SK-N-SH (cell line): ENCODE measurements at regions not wholly inside any gene's neighbourhood (a gene's known extent, or its start where the extent isn't known, plus 50 kb on each side); places are given as distances from the start of the nearest gene placed in this dataset.

ENCODE experiments used
- CTCF ChIA-PET: fragments of 300-600, 350-600 bp; formaldehyde crosslinking; extraction: SDS; loops from one replicate; lab custom pipeline; 2021; lab: Yijun Ruan, JAX
- POLR2A ChIA-PET: fragments of 350-600 bp; sonication (Branson Sonifier 250); formaldehyde crosslinking; extraction: SDS; loops from one replicate; lab custom pipeline; 2020; ENCODE audit warnings: antibody characterized with exemption, inconsistent platforms; lab: Yijun Ruan, JAX
- DNase-seq: peaks from one replicate; pipeline ENCODE4 v3.0.0; 2012
- H2AFZ ChIP-seq: fragments of 200-600 bp; sonication (generic); 2 replicates; pipeline ENCODE4 v1.8.1; 2016; ENCODE audit warnings: antibody characterized with exemption, mild to moderate bottlenecking, low read depth
- H3F3A ChIP-seq: fragments of 200-600 bp; sonication (generic); replicated peaks from 2 replicates; pipeline ENCODE3; 2016; ENCODE audit warnings: antibody characterized with exemption, mild to moderate bottlenecking; ENCODE audit not compliant: insufficient read depth
- H3K27ac ChIP-seq, 2 experiments: fragments of 200-500 bp in 1 of 2; fragments of 200-600 bp in 1 of 2; sonication (Bioruptor generic) in 1 of 2; sonication (generic), shearing (Covaris generic) in 1 of 2; 2 replicates each; pipeline versions ENCODE4 v1.5.1 to v1.6.1; 2014 to 2016; ENCODE audit warnings: low read depth in 2 of 2, inconsistent platforms in 1 of 2, low read length in 1 of 2, mild to moderate bottlenecking in 1 of 2, mixed read lengths in 1 of 2
- H3K27me3 ChIP-seq: fragments of 200-600 bp; sonication (generic), shearing (Covaris generic); 2 replicates; pipeline ENCODE4 v1.6.1; 2016; ENCODE audit warnings: mixed run types; ENCODE audit not compliant: insufficient read depth
- H3K36me3 ChIP-seq, 2 experiments: fragments of 200-500 bp in 1 of 2; fragments of 200-600 bp in 1 of 2; sonication (Bioruptor generic) in 1 of 2; sonication (generic) in 1 of 2; replicated peaks in 1 of 2; 2 replicates each; pipeline versions ENCODE3 to v1.5.1; 2014 to 2016; ENCODE audit warnings: low read length in 1 of 2, mild to moderate bottlenecking in 1 of 2; ENCODE audit not compliant: insufficient read depth in 2 of 2, control insufficient read depth in 1 of 2
- H3K4me1 ChIP-seq, 2 experiments: fragments of 200-500 bp in 1 of 2; fragments of 200-600 bp in 1 of 2; sonication (Bioruptor generic) in 1 of 2; sonication (generic), shearing (Covaris generic) in 1 of 2; 2 replicates each; pipeline versions ENCODE4 v1.5.1 to v1.6.1; 2014 to 2016; ENCODE audit warnings: low read depth in 1 of 2, low read length in 1 of 2, mixed run types in 1 of 2; ENCODE audit not compliant: insufficient read depth in 2 of 2, control insufficient read depth in 1 of 2
- H3K4me2 ChIP-seq: fragments of 200-600 bp; sonication (generic), shearing (Covaris generic); 2 replicates; pipeline ENCODE4 v1.6.1; 2017; ENCODE audit warnings: mixed run types
- H3K4me3 ChIP-seq, 2 experiments: fragments of 200-500 bp in 1 of 2; fragments of 200-600 bp in 1 of 2; sonication (Bioruptor generic) in 1 of 2; sonication (generic), shearing (Covaris generic) in 1 of 2; 2 replicates each; pipeline versions ENCODE4 v1.5.1 to v1.8.1; 2014 to 2016; ENCODE audit warnings: low read depth in 2 of 2, inconsistent platforms in 1 of 2, low read length in 1 of 2, mild to moderate bottlenecking in 1 of 2, mixed read lengths in 1 of 2, moderate library complexity in 1 of 2
- H3K79me2 ChIP-seq: fragments of 200-600 bp; sonication (generic); 2 replicates; pipeline ENCODE4 v1.8.1; 2017; ENCODE audit warnings: mild to moderate bottlenecking; ENCODE audit not compliant: insufficient read depth
- H3K9ac ChIP-seq: fragments of 200-600 bp; sonication (generic); 2 replicates; pipeline ENCODE4 v1.6.1; 2017; ENCODE audit warnings: mixed run types
- H3K9me2 ChIP-seq: fragments of 200-600 bp; sonication (generic); 2 replicates; pipeline ENCODE4 v1.6.1; 2017; ENCODE audit warnings: mixed run types
- H3K9me3 ChIP-seq: fragments of 200-600 bp; sonication (generic); 2 replicates; pipeline ENCODE4 v1.6.1; 2017; ENCODE audit warnings: mixed run types, mild to moderate bottlenecking, moderate library complexity
- H4K20me1 ChIP-seq: fragments of 200-600 bp; sonication (generic); 2 replicates; pipeline ENCODE4 v1.6.1; 2017; ENCODE audit warnings: mild to moderate bottlenecking, mixed run types; ENCODE audit not compliant: insufficient read depth
- EP300 ChIP-seq, 2 experiments: IDR thresholded peaks; 2 replicates each; pipeline versions ENCODE4 v1.4.0 to v1.6.1; 2012; ENCODE audit warnings: borderline replicate concordance in 1 of 2, low read depth in 1 of 2, low read length in 1 of 2
- FOXM1 ChIP-seq: IDR thresholded peaks from 2 replicates; pipeline ENCODE4 v1.4.0; 2012; ENCODE audit warnings: low read depth, mild to moderate bottlenecking
- GABPA ChIP-seq: IDR thresholded peaks from 2 replicates; pipeline ENCODE4 v1.4.0; 2012; ENCODE audit warnings: low read depth, mild to moderate bottlenecking
- IRF3 ChIP-seq: fragments of 150-350 bp; IDR thresholded peaks from 2 replicates; pipeline ENCODE4 v1.6.1; 2016; ENCODE audit warnings: mild to moderate bottlenecking, low read depth, low read length
- MXI1 ChIP-seq: IDR thresholded peaks from 2 replicates; pipeline ENCODE4 v1.6.1; 2012; ENCODE audit warnings: mild to moderate bottlenecking, low read depth, low read length, improper control_type of control experiment
- NFIC ChIP-seq: IDR thresholded peaks from 2 replicates; pipeline ENCODE4 v1.4.0; 2012; ENCODE audit warnings: borderline replicate concordance
- NRF1 ChIP-seq: IDR thresholded peaks from 2 replicates; pipeline ENCODE4 v1.6.1; 2012; ENCODE audit warnings: low read depth, mild to moderate bottlenecking, low read length
- PBX3 ChIP-seq: IDR thresholded peaks from 2 replicates; pipeline ENCODE4; 2012
- POLR2AphosphoS5 ChIP-seq: IDR thresholded peaks from 2 replicates; pipeline ENCODE4 v1.6.1; 2012; ENCODE audit warnings: low read depth, low read length
- RCOR1 ChIP-seq: fragments of 150-350 bp; IDR thresholded peaks from 2 replicates; pipeline ENCODE4 v1.6.1; 2017; ENCODE audit warnings: antibody characterized with exemption, low read length
- REST ChIP-seq: IDR thresholded peaks from 2 replicates; pipeline ENCODE4 v1.6.1; 2012; ENCODE audit warnings: mild to moderate bottlenecking, low read depth, low read length, moderate library complexity
- SIN3A ChIP-seq: IDR thresholded peaks from 2 replicates; pipeline ENCODE4 v1.6.1; 2012; ENCODE audit warnings: low read depth, mild to moderate bottlenecking, low read length, moderate library complexity, borderline replicate concordance
- SMC3 ChIP-seq: IDR thresholded peaks from 2 replicates; pipeline ENCODE4 v1.6.1; 2012; ENCODE audit warnings: low read depth, low read length, improper control_type of control experiment
- TCF12 ChIP-seq: IDR thresholded peaks from 2 replicates; pipeline ENCODE4 v1.4.0; 2012
- TEAD4 ChIP-seq: IDR thresholded peaks from 2 replicates; pipeline ENCODE4 v1.4.0; 2012; ENCODE audit warnings: mild to moderate bottlenecking, borderline replicate concordance; ENCODE audit not compliant: insufficient read depth
- YY1 ChIP-seq: IDR thresholded peaks from 2 replicates; pipeline ENCODE4 v1.4.0; 2012; ENCODE audit warnings: low read depth, mild to moderate bottlenecking
- whole genome bisulfite sequencing: methylation state at CpG from one replicate; pipeline ENCODE4 v1.1.6; 2017; ENCODE audit warnings: low lambda C conversion rate; 5-methylcytosine and 5-hydroxymethylcytosine counted together
- TF ChIP-seq, protein P1 (sequence below): IDR thresholded peaks from 2 replicates; pipeline ENCODE4 v1.4.0; 2012; ENCODE audit warnings: low read depth

GRCh38 chr5:71910741-71911140 lies 191.7 kb downstream of the CARTPT start (continued):
- no peak for TF ChIP-seq IRF3
- TF ChIP-seq POLR2AphosphoS5 = no peak
- TF ChIP-seq SIN3A = no peak
- no peak for TF ChIP-seq NRF1
- no peak for TF ChIP-seq TCF12
- TF ChIP-seq NFIC = no peak
- TF ChIP-seq MXI1 = no peak
- no peak for TF ChIP-seq PBX3
- TF ChIP-seq SMC3 = no peak
- TF ChIP-seq FOXM1 = no peak
- TF ChIP-seq YY1 = no peak
- TF ChIP-seq REST = no peak
- TF ChIP-seq EP300 (IDR thresholded peaks at IDR 0.05; ENCODE audit: borderline replicate concordance in 1 of 2, low read depth in 1 of 2, low read length in 1 of 2) = no peak

DNA sequence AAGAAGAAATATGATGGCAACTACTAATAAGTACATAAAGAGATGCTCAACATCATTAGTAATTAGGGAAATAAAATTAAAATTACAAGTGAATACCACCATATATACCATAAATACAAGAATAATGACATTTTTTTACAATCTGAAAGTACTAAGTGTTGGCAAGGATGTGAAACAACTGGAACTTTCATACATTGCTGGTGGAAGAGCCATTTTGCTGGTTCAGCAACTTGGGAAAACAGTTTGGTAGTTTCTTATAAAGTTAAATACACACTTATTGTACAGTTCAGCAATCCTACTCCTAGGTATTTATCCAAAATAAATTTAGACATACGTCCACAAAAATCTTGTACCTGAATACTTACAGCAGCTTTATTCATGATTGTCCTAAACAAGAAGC lies 192.9 kb downstream of the CARTPT start:
- CTCF ChIA-PET = no interaction called here
- H3K4me3 ChIP-seq = no peak overlapping the region
- no peaks in the 10 kb centered on the region for H3K79me2 ChIP-seq
- H3F3A ChIP-seq = no peaks in the 10 kb centered on the region
- no peak overlapping the region for H2AFZ ChIP-seq
- no peak overlapping the region for H3K4me2 ChIP-seq
- no peaks in the 10 kb centered on the region for H3K9me2 ChIP-seq
- no peak for DNase-seq
- H3K36me3 ChIP-seq = no peaks in the 10 kb centered on the region
- H3K4me1 ChIP-seq = peaks cover 5 to 6% of the 10 kb centered on the region in 2 experiments; a peak in 3 of 4 replicates
- no peak overlapping the region for H3K27ac ChIP-seq
- H4K20me1 ChIP-seq = no peaks in the 10 kb centered on the region
- no peaks in the 10 kb centered on the region for H3K9me3 ChIP-seq
- no peak for TF ChIP-seq GABPA
- TF ChIP-seq TEAD4 = no peak
- no peak for TF ChIP-seq NFIC
- TF ChIP-seq NRF1 = no peak
- TF ChIP-seq YY1 = no peak
- TF ChIP-seq, protein P1, sequence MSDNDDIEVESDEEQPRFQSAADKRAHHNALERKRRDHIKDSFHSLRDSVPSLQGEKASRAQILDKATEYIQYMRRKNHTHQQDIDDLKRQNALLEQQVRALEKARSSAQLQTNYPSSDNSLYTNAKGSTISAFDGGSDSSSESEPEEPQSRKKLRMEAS = no peak
- no peak for TF ChIP-seq RCOR1
- POLR2A ChIA-PET = no interaction called here
- no peaks in the 10 kb centered on the region for H3K27me3 ChIP-seq
- no peak overlapping the region for H3K9ac ChIP-seq
- WGBS = 77% methylated on average over 1 of the region's 1 CpG
